NOMO-1 treated with DMSO at 0.1 percent for 48 hours (cell line): ENCODE measurements at regions not wholly inside any gene's neighbourhood (a gene's known extent, or its start where the extent isn't known, plus 50 kb on each side); places are given as distances from the start of the nearest gene placed in this dataset.

ENCODE experiments used
- DNase-seq: peaks from one replicate; lab custom pipeline; 2025; ENCODE audit not compliant: unreplicated experiment; lab: John Stamatoyannopoulos, UW

DNA sequence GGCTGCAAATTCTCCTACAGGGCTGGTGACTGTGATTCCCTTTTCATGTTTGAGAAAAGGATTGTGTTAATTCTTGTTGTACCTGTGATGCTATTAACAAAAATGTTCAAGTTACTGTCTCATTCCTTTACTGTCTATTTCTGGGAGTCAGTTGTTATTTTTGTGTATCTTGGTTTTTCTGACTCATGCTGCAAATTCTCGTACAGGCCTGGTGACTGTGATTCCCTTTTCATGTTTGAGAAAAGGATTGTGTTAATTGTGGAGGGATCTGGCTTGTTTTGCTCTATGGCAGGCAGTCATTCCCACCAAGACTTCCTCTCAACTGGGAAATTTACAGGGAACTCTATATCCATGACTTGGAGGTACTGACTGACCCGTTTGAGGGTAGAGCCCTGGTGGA lies 693.4 kb upstream of the INTU start:
- no peak for DNase-seq

DNA sequence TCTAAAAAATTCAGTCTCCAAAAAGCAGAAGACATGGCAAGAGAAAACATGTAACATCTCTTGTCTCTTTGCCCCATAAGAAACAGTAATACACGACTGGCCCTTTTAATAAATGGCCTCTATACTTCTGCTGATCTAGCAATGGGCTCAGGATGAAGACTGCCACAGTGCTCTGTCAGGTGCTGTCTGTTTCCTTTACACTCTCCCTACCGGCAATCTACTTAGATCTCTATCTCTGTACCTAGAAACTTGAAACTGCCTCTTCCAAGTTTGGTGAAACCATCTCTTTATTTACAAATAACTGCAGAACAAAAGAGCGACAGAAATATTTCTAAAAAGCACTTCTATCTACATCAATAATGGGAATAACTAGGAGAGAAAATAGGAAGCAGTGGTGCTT lies 685.2 kb upstream of the INTU start:
- no peak for DNase-seq

DNA sequence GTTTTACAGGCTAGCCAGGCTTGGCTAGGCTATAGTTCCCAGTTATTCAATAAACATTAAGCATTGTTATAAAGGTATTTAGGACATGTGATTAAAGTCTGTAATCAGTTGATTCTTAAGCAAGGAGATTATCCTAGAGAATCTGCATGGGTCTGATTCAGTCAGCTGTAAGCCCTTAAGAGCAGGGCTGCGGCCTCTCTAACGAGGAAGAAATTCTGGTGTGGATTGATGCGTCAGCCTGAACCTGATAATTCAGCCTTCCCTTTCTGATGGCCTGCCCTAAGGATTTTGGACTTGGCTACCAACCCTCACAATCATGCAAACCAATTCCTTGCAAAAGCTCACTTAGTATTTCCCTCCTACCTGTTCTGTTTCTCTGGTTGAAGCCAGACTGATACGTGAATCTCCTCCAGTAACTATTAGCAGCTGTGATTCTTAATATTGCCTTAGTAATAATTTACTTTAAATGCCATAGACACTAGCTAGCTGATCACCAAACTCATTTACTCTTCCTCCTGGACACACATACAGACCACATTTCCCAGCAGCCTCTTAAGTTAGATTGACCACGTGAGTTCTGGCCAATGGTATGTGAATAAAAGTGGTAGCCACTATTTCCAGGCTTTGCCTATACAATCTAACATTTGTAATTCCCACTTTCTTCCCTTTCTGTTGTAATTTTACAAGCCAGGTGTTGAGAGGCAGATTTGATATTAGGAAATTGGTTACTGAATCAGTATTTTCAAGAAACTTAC lies 678.0 kb upstream of the INTU start:
- DNase-seq = no peak

DNA sequence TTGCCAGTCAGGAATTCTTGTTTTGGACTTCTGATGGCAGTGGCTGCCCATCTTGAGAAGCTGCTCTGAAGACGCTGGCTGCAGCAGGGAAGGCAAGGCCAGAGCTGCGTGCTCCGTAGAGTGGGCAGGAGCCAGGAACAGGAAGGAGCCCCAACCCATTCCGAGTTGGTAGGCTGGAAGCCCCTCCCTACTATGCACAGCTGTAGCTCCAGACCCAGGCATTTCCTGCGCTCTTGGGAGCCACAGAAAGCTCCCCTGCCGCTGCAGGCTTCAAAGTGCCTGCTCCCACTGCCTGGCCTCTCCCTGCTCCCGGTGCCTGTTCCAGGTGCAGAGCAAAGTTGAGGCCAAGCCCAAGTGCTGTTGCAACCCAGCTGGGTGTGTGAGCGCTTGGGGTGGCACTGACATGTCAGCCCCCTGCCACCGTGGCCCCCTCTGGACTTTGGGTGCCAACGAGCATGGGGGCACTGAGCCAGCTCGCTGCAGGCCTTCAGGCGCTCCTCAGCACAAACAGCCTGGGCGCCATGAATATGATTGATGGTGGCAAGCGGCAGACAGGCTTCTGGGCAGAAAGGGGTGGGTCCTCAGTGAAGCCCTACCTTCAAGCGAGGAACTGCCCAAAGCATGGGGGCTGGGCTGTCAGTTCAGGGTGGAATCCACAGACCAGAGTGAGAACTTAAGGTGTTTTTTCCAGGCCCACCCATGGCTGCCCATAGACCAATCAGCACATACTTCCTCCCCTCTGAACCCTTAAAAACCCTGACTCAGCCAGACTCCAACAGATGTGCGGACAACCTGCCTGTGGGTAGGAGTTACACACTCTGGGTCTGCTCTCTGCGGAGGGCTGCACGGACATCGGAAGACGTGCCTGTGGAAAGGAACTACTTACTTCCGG lies 677.2 kb upstream of the INTU start:
- DNase-seq = no peak

- no peak for DNase-seq
Measured at GRCh38 chr4:126956184-126956897, 676.4 kb upstream of the INTU start.

- DNase-seq = no peak
Measured at GRCh38 chr4:126957556-126957955, 675.2 kb upstream of the INTU start.

DNA sequence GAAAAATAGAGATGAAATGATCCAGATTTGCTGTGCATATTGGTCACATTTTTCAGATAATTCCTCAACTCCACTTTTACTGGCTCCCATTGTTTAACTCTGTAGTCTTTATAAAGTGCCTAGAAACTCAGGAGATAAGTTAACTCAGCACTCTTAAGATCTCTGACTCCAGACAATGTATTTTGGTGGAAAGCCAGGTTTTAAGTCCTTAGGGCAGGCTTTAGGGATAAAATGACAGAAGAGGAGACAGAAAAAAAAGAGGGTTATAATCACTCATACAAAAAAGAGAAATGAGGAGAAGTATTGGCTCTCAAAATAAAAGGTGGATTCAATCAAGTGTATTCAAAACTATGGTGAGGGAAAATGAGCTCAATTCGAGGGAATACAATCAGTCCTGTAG lies 674.8 kb upstream of the INTU start:
- DNase-seq = no peak

GRCh38 chr4:126958482-126958881 lies 674.3 kb upstream of the INTU start:
- no peak for DNase-seq

DNA sequence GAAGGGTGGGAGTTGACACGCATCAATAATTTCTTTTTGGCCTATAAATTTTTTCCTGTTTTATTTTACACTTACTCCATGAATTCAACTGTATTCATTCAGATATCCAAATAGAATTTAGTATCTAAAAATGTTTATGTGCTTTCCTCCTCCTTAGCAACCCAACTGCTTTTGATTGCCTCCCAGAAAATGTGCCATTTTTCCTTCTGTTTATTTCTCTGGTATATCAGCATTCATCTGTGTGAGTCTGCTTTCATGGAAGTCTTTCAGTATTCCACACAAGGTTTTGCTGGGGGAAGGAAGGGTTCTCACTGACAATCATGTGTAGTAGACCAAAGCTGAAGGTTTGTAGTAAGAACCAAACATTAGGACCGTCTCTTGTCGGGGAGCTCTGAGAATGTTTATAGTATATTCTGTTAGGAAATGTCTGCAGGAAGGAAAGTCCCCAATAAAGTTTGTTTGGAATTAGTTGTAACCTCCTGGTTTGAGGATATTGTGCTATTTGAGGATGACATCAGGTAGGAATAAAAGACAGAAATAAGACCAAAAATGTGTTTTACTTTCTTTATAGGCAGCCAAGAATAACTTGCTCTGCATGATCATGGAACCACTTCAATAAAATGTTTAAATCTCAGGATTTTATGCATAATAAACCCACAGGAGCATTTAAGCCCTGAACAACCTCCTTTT lies 673.6 kb upstream of the INTU start:
- no peak for DNase-seq

- DNase-seq = no peak
Measured at GRCh38 chr4:126960760-126961159, 672.0 kb upstream of the INTU start.

- no peak for DNase-seq
Measured at GRCh38 chr4:126961661-126962060, 671.1 kb upstream of the INTU start.

DNA sequence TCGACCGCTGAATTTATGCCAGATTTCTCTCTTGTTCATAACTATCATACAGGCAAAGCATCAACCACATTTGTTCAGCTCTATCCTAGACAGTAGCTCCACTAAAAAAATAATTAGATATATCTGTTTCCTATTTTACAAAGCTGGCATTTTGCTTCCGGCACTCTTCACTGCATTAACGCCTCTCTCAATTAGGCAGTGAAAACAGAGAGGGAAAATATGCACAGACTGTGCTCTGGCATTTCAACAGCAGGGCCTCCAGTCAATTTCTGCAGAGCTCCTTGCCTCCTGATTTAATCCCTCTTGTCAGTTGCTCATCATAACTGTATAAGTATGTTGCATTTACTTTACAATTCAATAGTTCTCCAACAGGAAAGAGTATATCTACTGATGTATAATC lies 666.9 kb upstream of the INTU start:
- DNase-seq = no peak

DNA sequence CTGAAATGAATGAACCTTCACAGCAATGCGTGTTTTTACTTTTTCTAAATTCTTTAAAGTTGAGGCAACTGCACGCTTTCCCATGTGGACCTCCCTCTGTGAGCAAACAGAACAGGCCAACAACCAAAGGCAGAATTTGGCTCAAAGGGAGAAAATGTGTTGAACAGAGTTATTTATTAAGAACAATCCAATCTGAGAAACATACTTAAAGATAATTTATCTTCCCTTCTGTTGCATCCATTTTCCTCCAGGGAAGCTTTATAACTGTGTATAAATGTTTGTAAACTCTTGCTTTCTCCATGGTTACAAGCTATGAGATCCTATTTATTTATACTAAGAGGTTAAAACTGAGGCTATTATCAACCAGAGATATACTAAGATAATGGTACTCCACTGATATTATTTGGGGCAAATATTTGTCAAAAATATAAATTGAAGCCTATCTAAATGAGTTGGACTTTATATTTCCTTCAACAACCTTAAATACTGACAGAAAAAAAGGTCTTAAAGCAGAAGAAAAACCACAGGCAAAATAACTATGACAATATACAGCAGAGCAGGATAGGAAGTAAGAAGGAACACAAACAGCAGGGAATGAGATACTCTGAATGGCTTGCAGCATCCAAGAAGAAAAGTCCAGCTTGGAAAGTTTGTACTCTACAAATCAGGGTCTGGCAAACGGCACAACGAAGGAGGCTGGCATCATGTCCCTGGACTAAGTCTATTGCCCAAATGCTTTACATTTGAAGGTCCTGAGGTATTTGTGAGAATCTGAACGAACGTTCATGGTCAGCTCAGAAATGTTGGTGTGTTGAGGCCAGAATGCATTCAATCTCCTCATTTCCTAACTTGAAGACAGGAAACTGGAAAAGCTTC lies 663.2 kb upstream of the INTU start:
- no peak for DNase-seq

DNA sequence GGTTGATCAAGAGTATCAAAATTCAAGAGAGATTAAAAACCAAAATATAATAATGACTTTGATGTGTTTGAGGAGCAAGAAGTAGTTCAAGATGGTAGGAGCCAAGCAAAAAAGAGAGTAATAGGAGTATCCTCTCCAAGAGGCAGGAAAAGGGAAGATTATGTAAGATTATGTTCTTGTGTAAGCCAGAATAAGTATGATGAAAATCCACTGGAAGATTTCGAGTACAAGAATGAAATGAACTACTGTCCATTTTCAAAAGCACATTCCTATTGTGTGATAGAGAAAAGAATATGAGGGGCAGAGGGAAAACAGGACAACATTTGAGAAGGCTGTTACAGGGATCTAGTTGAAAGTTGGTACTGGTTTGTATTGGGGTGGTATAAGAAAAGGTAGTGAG lies 659.6 kb upstream of the INTU start:
- no peak for DNase-seq

DNA sequence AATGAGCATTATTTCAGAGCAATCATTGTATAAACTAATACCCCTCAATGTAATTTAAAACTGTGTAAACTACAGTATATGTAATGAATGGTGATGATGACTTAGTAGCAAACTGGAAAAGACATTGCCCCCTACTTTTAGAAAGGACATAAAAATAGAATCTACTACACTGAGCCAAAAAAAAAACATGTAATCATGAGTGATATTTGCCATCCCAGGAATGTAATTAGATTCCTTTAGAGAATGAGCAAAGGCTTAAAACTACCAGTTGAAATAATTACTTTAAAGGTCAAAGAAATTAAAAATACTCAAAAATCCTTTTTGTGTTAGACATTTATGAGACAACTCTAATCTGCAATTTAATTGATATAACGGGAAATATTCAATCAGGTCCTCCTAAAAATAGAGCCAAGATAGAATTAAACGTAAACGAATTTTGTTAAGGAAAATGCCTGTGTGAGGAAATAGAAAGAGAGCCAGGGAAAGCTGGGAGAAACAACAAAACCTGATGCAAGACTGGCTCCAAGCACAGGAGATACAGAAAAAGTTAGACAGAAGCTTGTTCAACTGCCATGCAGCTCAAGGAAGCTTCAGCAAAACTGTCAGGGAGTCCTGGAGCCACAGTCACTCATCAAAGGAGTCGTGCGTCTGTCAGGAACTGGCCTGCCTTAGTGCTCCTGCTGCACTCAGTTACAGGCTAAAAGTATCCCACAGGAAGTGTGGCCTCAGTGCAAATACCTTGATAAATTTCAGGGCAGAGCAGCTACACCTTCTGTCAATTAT lies 655.7 kb upstream of the INTU start:
- no peak for DNase-seq

DNA sequence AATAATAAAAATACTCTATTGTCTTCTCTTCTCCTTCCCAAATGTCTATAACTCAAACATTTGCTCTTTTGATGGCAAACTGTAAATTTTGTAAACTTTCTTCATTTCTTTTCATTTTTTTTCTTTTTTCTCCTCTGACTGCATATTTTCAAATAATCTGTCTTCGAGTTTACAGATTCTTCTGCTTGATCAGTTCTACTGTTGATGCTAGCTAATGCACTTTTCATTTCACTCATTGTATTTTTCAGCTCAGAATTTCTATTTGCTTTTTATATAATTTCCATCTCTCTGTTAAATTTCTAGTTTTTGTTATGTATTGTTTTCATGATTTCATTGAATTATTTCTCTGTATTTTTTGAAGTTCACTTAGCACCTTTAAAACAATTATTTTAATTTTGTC lies 646.8 kb upstream of the INTU start:
- no peak for DNase-seq

DNA sequence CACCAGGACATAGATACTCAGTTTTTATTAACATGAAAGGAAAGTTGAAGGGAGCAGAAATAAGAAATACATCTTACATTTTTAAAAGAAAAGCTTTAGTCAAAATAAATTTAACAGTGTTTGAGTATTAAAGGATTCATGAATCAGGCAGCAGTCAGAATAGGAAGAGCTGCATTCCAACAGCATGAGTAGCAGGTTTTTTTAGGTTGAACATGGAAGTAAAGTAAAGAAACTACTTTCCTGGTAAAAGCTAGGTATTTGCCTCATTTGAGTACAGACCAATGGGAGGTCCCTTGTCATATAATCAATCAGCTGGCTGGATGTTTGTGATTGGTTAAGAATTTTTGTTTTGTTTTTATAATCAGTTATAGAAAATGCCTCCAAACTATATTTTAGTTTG lies 645.9 kb upstream of the INTU start:
- no peak for DNase-seq

- DNase-seq = no peak
Measured at GRCh38 chr4:126991965-126992364, 640.8 kb upstream of the INTU start.

- no peak for DNase-seq
Measured at GRCh38 chr4:126992910-126993309, 639.8 kb upstream of the INTU start.
